ENCODE measurements at regions not wholly inside any gene's neighbourhood (a gene's known extent, or its start where the extent isn't known, plus 50 kb on each side); places are given as distances from the start of the nearest gene placed in this dataset.

- H3K27me3 Mint-ChIP-seq: no peaks in the 10 kb centered on the region
- H3K4me1 Mint-ChIP-seq: no peaks in the 10 kb centered on the region
- DNase-seq (no peak), ATAC-seq (ENCODE audit: low read depth) (no peak)
- CTCF ChIA-PET: no interaction called here
- no peak for TF ChIP-seq CTCF (IDR thresholded peaks at IDR 0.05)
- POLR2A ChIA-PET: no interaction called here
- H3K4me3 Mint-ChIP-seq: no peak overlapping the region
- no peaks in the 10 kb centered on the region for H3K36me3 Mint-ChIP-seq (ENCODE audit: low read depth)
- peaks cover 2% of the 10 kb centered on the region for H3K9me3 Mint-ChIP-seq
- intact Hi-C loops (cut with micrococcal nuclease): no loop called here
- no peak overlapping the region for H3K27ac Mint-ChIP-seq
These were observed 197.5 kb downstream of the TUSC1 start for GRCh38 chr9:25480696-25481095.

- intact Hi-C loops (cut with micrococcal nuclease): no loop called here
- H3K36me3 Mint-ChIP-seq (ENCODE audit: low read depth): no peaks in the 10 kb centered on the region
- ChIA-PET POLR2A (no interaction called here), CTCF (no interaction called here)
- ATAC-seq (ENCODE audit: low read depth) (no peak), DNase-seq (no peak)
- no peaks in the 10 kb centered on the region for H3K4me1 Mint-ChIP-seq
- no peak for TF ChIP-seq CTCF (IDR thresholded peaks at IDR 0.05)
- no peak overlapping the region for H3K27ac Mint-ChIP-seq
- H3K27me3 Mint-ChIP-seq: no peaks in the 10 kb centered on the region
- H3K9me3 Mint-ChIP-seq: peaks cover 18% of the 10 kb centered on the region
- no peak overlapping the region for H3K4me3 Mint-ChIP-seq
These were observed 205.6 kb downstream of the TUSC1 start for GRCh38 chr9:25472681-25473080.

GRCh38 chr9:25472085-25472607 lies 206.1 kb downstream of the TUSC1 start:
- no peaks in the 10 kb centered on the region for H3K4me1 Mint-ChIP-seq
- no peak overlapping the region for H3K27ac Mint-ChIP-seq
- no peak for TF ChIP-seq CTCF (IDR thresholded peaks at IDR 0.05)
- ChIA-PET CTCF (no interaction called here), POLR2A (no interaction called here)
- DNase-seq (no peak), ATAC-seq (ENCODE audit: low read depth) (no peak)
- no peak overlapping the region for H3K4me3 Mint-ChIP-seq
- H3K36me3 Mint-ChIP-seq (ENCODE audit: low read depth): no peaks in the 10 kb centered on the region
- H3K9me3 Mint-ChIP-seq: peaks cover 18% of the 10 kb centered on the region
- H3K27me3 Mint-ChIP-seq: no peaks in the 10 kb centered on the region
- intact Hi-C loops (cut with micrococcal nuclease): no loop called here

- no peaks in the 10 kb centered on the region for H3K9me3 Mint-ChIP-seq
- H3K27me3 Mint-ChIP-seq: no peaks in the 10 kb centered on the region
- H3K36me3 Mint-ChIP-seq (ENCODE audit: low read depth): no peaks in the 10 kb centered on the region
- no peak overlapping the region for H3K27ac Mint-ChIP-seq
- intact Hi-C loops (cut with micrococcal nuclease): no loop called here
- ATAC-seq (ENCODE audit: low read depth) (no peak), DNase-seq (no peak)
- ChIA-PET CTCF (no interaction called here), POLR2A (no interaction called here)
- no peaks in the 10 kb centered on the region for H3K4me1 Mint-ChIP-seq
- TF ChIP-seq CTCF (IDR thresholded peaks at IDR 0.05): no peak
- H3K4me3 Mint-ChIP-seq: no peak overlapping the region
These were observed 216.8 kb downstream of the TUSC1 start for GRCh38 chr9:25461416-25461815.

- Mint-ChIP-seq H3K36me3 (ENCODE audit: low read depth) (no peaks in the 10 kb centered on the region), H3K4me1 (no peaks in the 10 kb centered on the region), H3K27me3 (no peaks in the 10 kb centered on the region), H3K27ac (no peak overlapping the region), H3K9me3 (peaks cover 1% of the 10 kb centered on the region), H3K4me3 (no peak overlapping the region)
- ATAC-seq (ENCODE audit: low read depth) (no peak), DNase-seq (no peak)
- POLR2A ChIA-PET: no interaction called here
- intact Hi-C loops (cut with micrococcal nuclease): no loop called here
- TF ChIP-seq CTCF (IDR thresholded peaks at IDR 0.05): no peak
- CTCF ChIA-PET: no interaction called here
These were observed 224.4 kb downstream of the TUSC1 start for GRCh38 chr9:25453875-25454274.

Measured in activated B cell treated with CpG ODN at 0.5 μM for 24 hours (primary cell).